Lower lobe of right lung (tissue), 2 donors: ENCODE measurements at regions not wholly inside any gene's neighbourhood (a gene's known extent, or its start where the extent isn't known, plus 50 kb on each side); places are given as distances from the start of the nearest gene placed in this dataset.

Source experiments
- ATAC-seq, 2 donors: fragments of 200-7000 bp; cut with Tn5 transposase; one replicate each; pipeline ENCODE4 v1.9.1; 2020 to 2022; ENCODE audit warnings: mild to moderate bottlenecking in 2 of 2, moderate library complexity in 2 of 2
- DNase-seq: peaks from one replicate; pipeline ENCODE4 v3.0.0-alpha.2; 2020
- H3K27ac ChIP-seq: fragments of 200-600 bp; one replicate; pipeline ENCODE4 v1.8.0; 2022
- H3K27me3 ChIP-seq: fragments of 200-600 bp; one replicate; pipeline ENCODE4 v1.8.0; 2022; ENCODE audit warnings: low read depth
- H3K36me3 ChIP-seq: fragments of 200-600 bp; one replicate; pipeline ENCODE4 v1.8.0; 2022; ENCODE audit warnings: mild to moderate bottlenecking
- H3K4me1 ChIP-seq: fragments of 200-600 bp; one replicate; pipeline ENCODE4 v1.8.0; 2022
- H3K4me3 ChIP-seq: fragments of 200-600 bp; one replicate; pipeline ENCODE4 v1.8.0; 2022; ENCODE audit warnings: mild to moderate bottlenecking
- H3K9me3 ChIP-seq: fragments of 200-600 bp; one replicate; pipeline ENCODE4 v1.8.0; 2022
- intact Hi-C: fragments of 100-400 bp; cut with DNase I; formaldehyde crosslinking; loops from one replicate; pipeline ENCODE4 v1.11.0; 2022
- TF ChIP-seq, protein P1 (sequence below): fragments of 200-600 bp; IDR thresholded peaks from one replicate; pipeline ENCODE4 v1.8.0; 2022; ENCODE audit warnings: antibody characterized with exemption, mild to moderate bottlenecking
- donor health status: DM: no; HTN: yes; CAD: no; lungs with severe emphysema.

DNA sequence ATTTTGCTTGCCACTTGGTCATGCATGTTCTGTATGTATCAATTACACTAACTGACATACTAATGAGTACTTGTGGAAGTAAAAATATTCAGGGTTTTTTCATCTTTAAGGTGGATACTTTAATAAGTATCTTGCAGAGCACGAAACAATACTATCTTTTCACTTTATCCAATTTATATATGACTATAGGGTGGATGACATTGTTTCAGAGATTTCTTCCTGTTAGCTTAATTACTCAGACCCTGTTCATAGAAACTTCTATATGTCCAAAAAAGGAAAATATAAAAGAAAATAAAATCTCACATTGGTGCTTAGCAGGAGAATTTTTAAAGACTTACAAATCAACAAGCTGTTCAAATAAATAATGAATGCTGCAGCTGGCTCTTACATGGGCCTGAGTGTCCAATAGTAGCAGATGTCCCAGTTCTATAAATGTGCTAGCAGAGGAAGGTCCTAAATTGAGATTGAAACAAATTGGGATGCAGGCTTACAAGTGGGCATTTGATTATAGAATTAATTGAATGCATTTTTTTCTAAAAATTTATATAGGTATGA is 91.5 kb upstream of the THSD7A start:
- intact Hi-C loops, result no loop called here
- Histone ChIP-seq H3K27me3 (no peaks in the 10 kb centered on the region), H3K4me1 (no peaks in the 10 kb centered on the region), H3K4me3 (no peak overlapping the region), H3K27ac (no peak overlapping the region), H3K9me3 (no peaks in the 10 kb centered on the region), H3K36me3 (no peaks in the 10 kb centered on the region)
- ATAC-seq (no peak), DNase-seq (no peak)
- TF ChIP-seq, protein P1, sequence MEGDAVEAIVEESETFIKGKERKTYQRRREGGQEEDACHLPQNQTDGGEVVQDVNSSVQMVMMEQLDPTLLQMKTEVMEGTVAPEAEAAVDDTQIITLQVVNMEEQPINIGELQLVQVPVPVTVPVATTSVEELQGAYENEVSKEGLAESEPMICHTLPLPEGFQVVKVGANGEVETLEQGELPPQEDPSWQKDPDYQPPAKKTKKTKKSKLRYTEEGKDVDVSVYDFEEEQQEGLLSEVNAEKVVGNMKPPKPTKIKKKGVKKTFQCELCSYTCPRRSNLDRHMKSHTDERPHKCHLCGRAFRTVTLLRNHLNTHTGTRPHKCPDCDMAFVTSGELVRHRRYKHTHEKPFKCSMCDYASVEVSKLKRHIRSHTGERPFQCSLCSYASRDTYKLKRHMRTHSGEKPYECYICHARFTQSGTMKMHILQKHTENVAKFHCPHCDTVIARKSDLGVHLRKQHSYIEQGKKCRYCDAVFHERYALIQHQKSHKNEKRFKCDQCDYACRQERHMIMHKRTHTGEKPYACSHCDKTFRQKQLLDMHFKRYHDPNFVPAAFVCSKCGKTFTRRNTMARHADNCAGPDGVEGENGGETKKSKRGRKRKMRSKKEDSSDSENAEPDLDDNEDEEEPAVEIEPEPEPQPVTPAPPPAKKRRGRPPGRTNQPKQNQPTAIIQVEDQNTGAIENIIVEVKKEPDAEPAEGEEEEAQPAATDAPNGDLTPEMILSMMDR, result no peak

DNA sequence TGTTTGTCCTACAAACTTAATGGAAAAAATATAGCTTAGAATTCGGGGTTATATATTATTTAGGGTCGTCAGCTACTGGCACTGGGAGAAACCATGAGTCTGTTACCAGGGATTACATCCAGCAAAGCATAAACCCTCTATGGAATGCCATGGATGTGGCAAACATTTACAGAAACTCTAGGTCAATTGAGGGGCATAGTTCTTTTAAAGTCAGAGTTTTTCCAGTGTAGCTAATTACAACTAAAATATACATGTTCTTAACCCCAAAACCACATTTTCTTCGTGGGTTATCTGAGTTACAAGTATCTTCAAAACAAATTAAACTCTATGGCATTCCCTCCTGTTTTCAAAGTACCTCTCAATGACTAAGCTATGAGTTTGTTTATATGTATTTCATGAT is 99.3 kb upstream of the THSD7A start:
- H3K27ac ChIP-seq, result no peak overlapping the region
- intact Hi-C loops, result no loop called here
- TF ChIP-seq, protein P1, result no peak

DNA sequence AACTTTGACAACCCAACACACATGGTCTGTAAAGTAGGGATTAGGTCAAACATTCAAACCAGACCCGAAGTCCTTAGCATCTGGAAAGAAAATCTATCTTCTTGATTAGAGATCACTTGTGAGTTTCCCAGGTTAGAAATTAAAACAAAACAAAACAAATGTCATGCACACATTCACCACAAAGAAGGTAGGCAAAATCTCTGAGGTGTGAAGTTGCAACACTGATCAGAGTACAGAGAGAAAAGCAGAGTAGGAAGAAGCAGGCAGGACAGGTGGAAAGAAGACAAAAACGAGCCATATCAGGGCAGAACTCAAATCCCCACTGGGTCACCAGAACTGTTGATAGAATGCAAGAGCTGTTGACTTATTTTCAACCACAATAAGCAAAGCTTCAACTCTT is 102.8 kb upstream of the THSD7A start:
- ATAC-seq (no peak), DNase-seq (no peak)
- intact Hi-C loops, result no loop called here
- H3K27me3 ChIP-seq, result no peaks in the 10 kb centered on the region
- H3K36me3 ChIP-seq, result no peaks in the 10 kb centered on the region
- no peaks in the 10 kb centered on the region for H3K9me3 ChIP-seq
- TF ChIP-seq, protein P1, result no peak
- H3K4me3 ChIP-seq, result no peak overlapping the region
- no peaks in the 10 kb centered on the region for H3K4me1 ChIP-seq
- H3K27ac ChIP-seq, result no peak overlapping the region

More for the DNA sequence above, 99.3 kb upstream of the THSD7A start:
- Histone ChIP-seq H3K4me3 (no peak overlapping the region), H3K9me3 (no peaks in the 10 kb centered on the region), H3K27me3 (no peaks in the 10 kb centered on the region), H3K36me3 (no peaks in the 10 kb centered on the region), H3K4me1 (no peaks in the 10 kb centered on the region)
- no peak for ATAC-seq
- no peak for DNase-seq

DNA sequence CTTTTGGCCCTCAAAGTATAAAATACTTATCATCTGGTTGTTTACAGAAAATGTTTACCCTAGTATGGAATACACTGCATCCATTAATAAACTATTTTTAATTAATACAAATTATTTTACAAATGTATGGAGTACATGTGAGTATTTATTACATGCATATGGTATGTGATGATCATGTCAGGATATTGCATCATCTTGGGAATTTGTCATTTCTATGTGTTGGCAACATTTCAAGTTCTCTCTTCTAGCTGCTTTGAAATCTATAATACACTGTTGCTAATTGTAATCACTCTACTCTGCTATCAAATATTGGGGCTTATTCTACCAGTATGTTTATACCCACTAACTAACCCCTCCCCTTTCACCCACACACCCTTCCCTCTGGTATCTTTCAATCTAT is 103.9 kb upstream of the THSD7A start:
- intact Hi-C loops, result no loop called here
- Histone ChIP-seq H3K9me3 (no peaks in the 10 kb centered on the region), H3K36me3 (no peaks in the 10 kb centered on the region), H3K27ac (no peak overlapping the region), H3K27me3 (no peaks in the 10 kb centered on the region), H3K4me3 (no peak overlapping the region), H3K4me1 (no peaks in the 10 kb centered on the region)
- DNase-seq (no peak), ATAC-seq (no peak)
- TF ChIP-seq, protein P1, result no peak

DNA sequence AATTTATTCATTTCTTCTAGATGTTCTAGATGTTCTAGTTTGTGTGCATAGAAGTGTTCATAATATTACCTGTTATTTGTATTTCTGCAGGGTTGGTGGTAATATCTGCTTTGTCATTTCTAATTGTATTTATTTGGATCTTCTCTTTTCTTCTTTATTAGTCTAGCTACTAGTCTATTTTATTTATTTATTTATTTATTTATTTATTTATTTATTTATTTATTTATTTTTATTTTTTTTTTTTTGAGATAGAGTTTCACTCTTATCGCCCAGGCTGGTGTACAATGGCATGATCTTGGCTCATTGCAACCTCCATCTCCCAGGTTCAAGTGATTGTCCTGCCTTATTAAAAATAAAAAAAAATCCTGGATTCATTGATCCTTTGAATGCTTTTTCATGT is 114.8 kb upstream of the THSD7A start:
- TF ChIP-seq, protein P1, result no peak
- Histone ChIP-seq H3K27me3 (no peaks in the 10 kb centered on the region), H3K4me3 (no peak overlapping the region), H3K4me1 (no peaks in the 10 kb centered on the region), H3K36me3 (no peaks in the 10 kb centered on the region), H3K9me3 (no peaks in the 10 kb centered on the region), H3K27ac (no peak overlapping the region)
- intact Hi-C loops, result no loop called here
- ATAC-seq, result no peak
- DNase-seq, result no peak

DNA sequence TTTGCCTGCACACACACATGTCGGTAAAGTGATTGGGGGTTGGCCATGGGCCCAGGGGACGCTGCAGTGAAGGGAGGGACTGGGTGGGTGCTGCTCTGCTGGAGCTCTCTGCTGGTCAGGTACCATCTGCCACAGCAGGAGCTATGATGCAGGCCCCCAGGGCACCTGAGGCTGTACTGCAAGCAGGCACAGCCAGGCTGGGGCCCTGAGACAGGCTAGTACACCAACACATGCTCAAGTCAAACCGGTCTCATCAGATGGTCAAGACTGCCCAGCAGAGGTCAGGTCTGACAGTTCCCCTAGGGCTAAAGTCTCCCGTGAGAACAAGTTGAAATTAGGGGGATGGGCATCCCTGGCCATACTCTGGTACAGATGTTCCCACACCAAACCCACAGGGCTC is 118.3 kb upstream of the THSD7A start:
- Histone ChIP-seq H3K4me1 (no peaks in the 10 kb centered on the region), H3K36me3 (no peaks in the 10 kb centered on the region), H3K4me3 (no peak overlapping the region), H3K27me3 (no peaks in the 10 kb centered on the region), H3K27ac (no peak overlapping the region), H3K9me3 (no peaks in the 10 kb centered on the region)
- TF ChIP-seq, protein P1, result no peak
- intact Hi-C loops, result no loop called here
- DNase-seq, result peak; percentile 20
- peak; percentile 17 to 18 for ATAC-seq
